GM23248 (cell line): ENCODE measurements at regions not wholly inside any gene's neighbourhood (a gene's known extent, or its start where the extent isn't known, plus 50 kb on each side); places are given as distances from the start of the nearest gene placed in this dataset.
A peak's percentile ranks its signal among the peaks of the same experiment; 100 is the strongest.

Source experiments
- DNase-seq: peaks from one replicate; pipeline ENCODE4 v3.0.0-alpha.2; 2015
- H2AFZ ChIP-seq: fragments of 200-600 bp; sonication (generic); 2 replicates; pipeline ENCODE4 v1.6.1; 2016; ENCODE audit warnings: antibody characterized with exemption
- H3F3A ChIP-seq: fragments of 200-600 bp; sonication (generic); 2 replicates; pipeline ENCODE4 v1.6.1; 2016; ENCODE audit warnings: mild to moderate bottlenecking, antibody characterized with exemption, mixed run types; ENCODE audit not compliant: insufficient read depth
- H3K27ac ChIP-seq: fragments of 200-600 bp; sonication (generic); 2 replicates; pipeline ENCODE4 v1.5.1; 2016; ENCODE audit warnings: mild to moderate bottlenecking
- H3K27me3 ChIP-seq: fragments of 200-600 bp; sonication (generic); replicated peaks from 2 replicates; pipeline ENCODE4 v1.6.1; 2016; ENCODE audit warnings: mild to moderate bottlenecking; ENCODE audit not compliant: insufficient read depth
- H3K36me3 ChIP-seq: fragments of 200-600 bp; sonication (generic); 2 replicates; pipeline ENCODE4 v1.6.1; 2016; ENCODE audit warnings: low read depth, mild to moderate bottlenecking
- H3K4me1 ChIP-seq: fragments of 200-600 bp; sonication (generic); 2 replicates; pipeline ENCODE4 v1.6.1; 2016; ENCODE audit warnings: mild to moderate bottlenecking; ENCODE audit not compliant: insufficient read depth
- H3K4me2 ChIP-seq: fragments of 200-600 bp; sonication (generic); one replicate; pipeline ENCODE4 v1.6.1; 2016; ENCODE audit warnings: mild to moderate bottlenecking; ENCODE audit not compliant: unreplicated experiment
- H3K4me3 ChIP-seq: fragments of 200-600 bp; sonication (generic); 2 replicates; pipeline ENCODE4 v1.5.1; 2016; ENCODE audit warnings: mild to moderate bottlenecking
- H3K79me2 ChIP-seq: fragments of 200-600 bp; sonication (generic); 2 replicates; pipeline ENCODE4 v1.6.1; 2016; ENCODE audit warnings: mild to moderate bottlenecking; ENCODE audit not compliant: insufficient read depth
- H3K9ac ChIP-seq: fragments of 200-600 bp; sonication (generic); 2 replicates; pipeline ENCODE4 v1.6.1; 2016; ENCODE audit warnings: mild to moderate bottlenecking
- H3K9me2 ChIP-seq: fragments of 200-600 bp; sonication (generic); 2 replicates; pipeline ENCODE4 v1.6.1; 2016; ENCODE audit warnings: mixed run types, mild to moderate bottlenecking, moderate library complexity; ENCODE audit not compliant: insufficient read depth
- H3K9me3 ChIP-seq: fragments of 200-600 bp; sonication (generic); one replicate; pipeline ENCODE4 v1.6.1; 2017; ENCODE audit warnings: low read depth
- H4K20me1 ChIP-seq: fragments of 200-600 bp; sonication (generic); 2 replicates; pipeline ENCODE4 v1.6.0; 2016; ENCODE audit not compliant: insufficient read depth
- EZH2 ChIP-seq: fragments of 200-600 bp; sonication (generic); IDR thresholded peaks from 2 replicates; pipeline ENCODE4 v1.6.1; 2018; ENCODE audit warnings: antibody characterized with exemption, mild to moderate bottlenecking; ENCODE audit not compliant: insufficient read depth, poor library complexity, severe bottlenecking
- EZH2phosphoT487 ChIP-seq: fragments of 200-600 bp; sonication (generic); IDR thresholded peaks from 2 replicates; pipeline ENCODE4 v1.6.1; 2018; ENCODE audit warnings: antibody characterized with exemption, moderate library complexity, mild to moderate bottlenecking, low read depth; ENCODE audit not compliant: insufficient read depth
- WGBS, 2 experiments: methylation state at CpG; one replicate each; pipeline ENCODE4 v1.1.6; 2015 to 2017; ENCODE audit warnings: low lambda C conversion rate in 2 of 2, low coverage in 1 of 2; ENCODE audit errors: missing lambda C conversion rate in 2 of 2; 5-methylcytosine and 5-hydroxymethylcytosine counted together
- in situ Hi-C: fragments of 300-500 bp; cut with MboI; formaldehyde crosslinking; loops from 2 replicates; pipeline ENCODE4 v1.15.0; 2020

- H3K27ac ChIP-seq = no peak overlapping the region
- H3K36me3 ChIP-seq = no peaks in the 10 kb centered on the region
- TF ChIP-seq EZH2 (no peak), EZH2phosphoT487 (no peak)
- H3K79me2 ChIP-seq = no peaks in the 10 kb centered on the region
- no peak overlapping the region for H3K9ac ChIP-seq
- H3K4me3 ChIP-seq = no peak overlapping the region
- no peaks in the 10 kb centered on the region for H3K4me1 ChIP-seq
- no peak for DNase-seq
- WGBS, 2 experiments = 7 to 8% methylated on average over 2 of the region's 2 CpGs
- H3K9me2 ChIP-seq = no peaks in the 10 kb centered on the region
- H4K20me1 ChIP-seq = no peaks in the 10 kb centered on the region
- H3K4me2 ChIP-seq = no peak overlapping the region
- H3F3A ChIP-seq = no peaks in the 10 kb centered on the region
- in situ Hi-C loops = no loop called here
- H2AFZ ChIP-seq = no peak overlapping the region
- H3K27me3 ChIP-seq = no peaks in the 10 kb centered on the region
- no peaks in the 10 kb centered on the region for H3K9me3 ChIP-seq
Measured at GRCh38 chr4:189187531-189188052, 753.1 kb upstream of the FRG1 start.

DNA sequence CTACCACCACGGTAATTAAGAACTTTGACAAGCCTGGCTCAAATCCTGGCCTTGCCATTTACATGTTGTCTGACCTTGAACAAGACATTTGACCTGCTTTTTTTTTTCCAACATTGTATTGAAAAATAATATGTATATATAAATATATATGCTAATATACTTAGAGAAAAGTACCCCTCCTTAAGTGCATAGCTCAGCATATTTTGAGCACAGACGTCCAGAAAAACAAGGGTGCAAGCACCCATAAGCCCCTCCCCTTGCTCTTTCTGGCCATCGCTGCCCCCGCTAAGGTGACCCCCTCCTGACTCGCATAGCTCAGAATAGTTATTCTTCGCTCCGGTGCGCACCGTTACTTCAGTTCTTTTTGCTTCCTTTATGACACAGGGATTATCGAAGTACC is 742.0 kb upstream of the FRG1 start:
- no peak for DNase-seq

DNA sequence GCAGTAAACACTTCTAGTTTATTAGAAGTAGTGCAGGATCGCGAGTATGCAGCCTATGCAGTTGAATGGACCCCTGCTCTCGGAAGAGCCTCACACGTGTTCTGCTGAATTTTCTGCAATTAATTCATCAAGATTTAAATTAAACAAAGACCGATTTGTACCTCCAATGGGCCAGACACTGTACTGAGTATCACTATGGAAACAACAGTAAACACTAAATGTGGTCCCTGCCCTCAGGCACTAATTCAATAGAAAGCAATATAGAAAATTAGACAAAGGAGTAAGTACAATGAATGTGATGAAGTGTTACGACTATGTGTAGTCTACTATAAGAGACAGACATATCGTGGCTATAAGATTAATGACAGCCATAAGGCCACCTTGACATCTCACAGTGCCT is 740.3 kb upstream of the FRG1 start:
- Histone ChIP-seq H3K4me1 (no peaks in the 10 kb centered on the region), H2AFZ (no peak overlapping the region), H3K9ac (no peak overlapping the region), H3K36me3 (no peaks in the 10 kb centered on the region), H3K27ac (no peak overlapping the region), H3K27me3 (no peaks in the 10 kb centered on the region), H3K9me3 (no peaks in the 10 kb centered on the region), H3K4me3 (no peak overlapping the region), H4K20me1 (no peaks in the 10 kb centered on the region), H3F3A (no peaks in the 10 kb centered on the region), H3K79me2 (no peaks in the 10 kb centered on the region), H3K4me2 (no peak overlapping the region), H3K9me2 (no peaks in the 10 kb centered on the region)
- TF ChIP-seq EZH2 (no peak), EZH2phosphoT487 (no peak)
- DNase-seq = no peak
- in situ Hi-C loops = no loop called here
- 43 to 53% methylated on average over 7 of the region's 7 CpGs for WGBS, 2 experiments

More for the DNA sequence above, 742.0 kb upstream of the FRG1 start:
- H3F3A ChIP-seq = no peaks in the 10 kb centered on the region
- no peaks in the 10 kb centered on the region for H3K79me2 ChIP-seq
- H3K9me3 ChIP-seq = no peaks in the 10 kb centered on the region
- in situ Hi-C loops = no loop called here
- H3K27me3 ChIP-seq = no peaks in the 10 kb centered on the region
- H3K4me1 ChIP-seq = no peaks in the 10 kb centered on the region
- no peak overlapping the region for H2AFZ ChIP-seq
- H3K9me2 ChIP-seq = no peaks in the 10 kb centered on the region
- WGBS, 2 experiments = 70 to 77% methylated on average over 10 of the region's 10 CpGs
- H3K4me2 ChIP-seq = no peak overlapping the region
- H3K9ac ChIP-seq = no peak overlapping the region
- H4K20me1 ChIP-seq = no peaks in the 10 kb centered on the region
- H3K4me3 ChIP-seq = no peak overlapping the region
- H3K36me3 ChIP-seq = no peaks in the 10 kb centered on the region
- no peak overlapping the region for H3K27ac ChIP-seq
- TF ChIP-seq EZH2 = no peak

DNA sequence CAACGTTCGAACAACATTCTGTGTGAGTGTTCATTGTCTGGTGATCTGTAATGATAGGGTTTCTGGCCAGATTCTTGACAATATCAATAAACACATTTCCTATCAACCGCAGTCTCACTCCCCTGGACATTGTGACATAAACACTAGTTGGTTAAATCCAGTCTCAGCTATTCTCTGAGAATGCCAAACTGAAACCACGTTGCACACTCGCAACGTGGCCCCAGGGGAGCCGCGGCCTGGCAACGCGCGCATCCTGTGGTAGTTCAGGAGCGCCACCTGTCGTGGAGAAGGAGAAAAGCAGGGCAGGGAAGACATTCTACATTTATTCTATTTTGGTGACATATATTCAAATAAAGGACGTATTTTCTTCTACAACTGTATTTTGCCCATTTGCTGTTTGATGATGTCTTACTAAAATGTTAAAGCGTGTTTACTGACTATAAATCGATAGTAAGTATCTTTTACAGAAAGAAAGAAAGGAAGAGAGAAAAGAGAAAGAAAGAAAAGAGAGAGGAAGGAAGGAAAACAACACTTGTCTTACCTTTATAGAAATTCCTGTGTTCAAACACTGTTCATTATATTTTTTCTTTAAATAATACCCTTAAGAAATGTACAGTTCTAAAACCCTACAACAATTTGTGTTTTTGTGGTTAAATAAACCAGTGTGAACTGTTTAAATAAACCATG is 738.3 kb upstream of the FRG1 start:
- Histone ChIP-seq H4K20me1 (no peaks in the 10 kb centered on the region), H3K4me3 (peak overlapping the region; percentile 71), H3K79me2 (no peaks in the 10 kb centered on the region), H3F3A (no peaks in the 10 kb centered on the region), H2AFZ (peak overlapping the region; percentile 78), H3K27me3 (no peaks in the 10 kb centered on the region), H3K9me3 (no peaks in the 10 kb centered on the region), H3K4me2 (peak overlapping the region; percentile 93), H3K27ac (no peak overlapping the region), H3K9me2 (no peaks in the 10 kb centered on the region), H3K4me1 (no peaks in the 10 kb centered on the region), H3K9ac (peak overlapping the region; percentile 63), H3K36me3 (no peaks in the 10 kb centered on the region)
- no peak for TF ChIP-seq EZH2phosphoT487
- TF ChIP-seq EZH2 = no peak
- in situ Hi-C loops = no loop called here
- whole genome bisulfite sequencing, 2 experiments = 3 to 5% methylated on average over 16 of the region's 16 CpGs
- peak; percentile 82 for DNase-seq
